NCI-H1048 (cell line): ENCODE measurements at regions not wholly inside any gene's neighbourhood (a gene's known extent, or its start where the extent isn't known, plus 50 kb on each side); places are given as distances from the start of the nearest gene placed in this dataset.
"Not testable (repeated sequence)": the region's sequence is repeated elsewhere in the genome, so short reads cannot be mapped to it uniquely, and the experiment has no call there.

Source experiments
- DNase-seq: peaks from one replicate; lab custom pipeline; 2025; lab: John Stamatoyannopoulos, UW

DNA sequence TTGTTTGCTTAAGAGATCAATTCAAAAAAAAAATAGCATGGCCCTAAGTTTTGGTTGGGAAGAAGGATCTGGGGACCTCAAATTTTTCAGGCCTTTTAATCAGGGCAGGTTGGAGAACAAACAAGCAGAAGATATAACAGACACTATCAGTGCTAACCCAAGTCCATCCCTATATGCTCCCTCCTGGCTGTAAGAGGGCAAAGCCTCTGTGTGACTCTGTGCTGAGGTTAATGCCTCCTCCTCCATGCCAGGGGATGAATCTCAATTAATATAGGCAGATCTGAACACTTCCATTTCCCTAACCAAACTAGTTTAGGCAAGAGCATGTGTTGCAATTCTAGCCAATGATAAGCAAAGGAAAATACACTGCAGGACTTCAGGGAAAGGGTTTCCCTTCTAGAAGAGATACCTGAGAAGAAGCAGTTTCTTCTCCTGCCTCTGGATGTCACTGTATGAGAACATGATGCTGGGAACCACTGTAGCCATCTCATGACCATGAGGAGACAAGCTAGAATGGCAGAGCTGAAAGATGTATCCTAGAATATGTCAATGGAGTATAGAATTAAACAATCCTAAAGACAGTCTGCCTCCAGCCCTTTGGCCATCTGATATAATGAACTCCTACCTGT, 76.0 kb downstream of the CHD9NB start:
- no peak for DNase-seq

DNA sequence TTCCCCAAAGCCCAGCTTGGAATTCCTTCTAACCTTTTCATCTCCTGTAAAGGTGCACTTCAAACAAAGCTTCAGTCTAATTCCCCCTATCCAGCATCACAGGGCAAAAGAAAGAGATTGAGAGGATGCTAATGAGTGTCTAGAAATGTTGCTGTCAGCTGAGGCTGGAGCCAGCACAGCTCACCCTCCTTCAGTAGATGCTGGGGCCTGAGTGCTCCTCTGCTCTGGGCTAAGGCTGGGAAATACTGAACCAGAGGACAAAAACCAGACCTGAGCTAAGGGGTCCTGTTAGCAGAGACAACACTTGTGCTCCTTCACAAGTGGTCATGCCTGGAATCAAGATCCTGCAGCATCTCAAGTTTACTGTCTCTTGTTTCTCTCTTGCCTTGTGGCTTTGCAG, 85.0 kb downstream of the CHD9NB start:
- DNase-seq, result no peak

DNA sequence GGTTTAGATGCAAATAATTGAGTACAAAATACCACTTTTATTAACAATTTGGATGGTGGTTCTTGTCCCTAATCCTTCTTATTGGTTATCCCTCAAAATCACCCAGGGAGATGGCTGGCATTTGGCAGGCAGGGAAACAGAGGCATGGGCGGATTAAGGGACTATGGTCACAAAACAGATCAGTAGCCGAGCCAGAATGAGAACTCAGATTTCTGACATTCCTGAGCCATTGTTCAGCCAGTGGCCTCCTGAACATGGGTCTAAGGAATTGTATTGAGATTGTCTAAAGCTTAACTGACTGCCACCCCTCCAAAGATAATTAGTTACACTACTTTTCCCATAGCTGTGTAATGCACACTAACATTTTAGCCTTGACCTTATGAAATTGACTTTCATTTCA, 88.4 kb downstream of the CHD9NB start:
- no peak for DNase-seq

DNA sequence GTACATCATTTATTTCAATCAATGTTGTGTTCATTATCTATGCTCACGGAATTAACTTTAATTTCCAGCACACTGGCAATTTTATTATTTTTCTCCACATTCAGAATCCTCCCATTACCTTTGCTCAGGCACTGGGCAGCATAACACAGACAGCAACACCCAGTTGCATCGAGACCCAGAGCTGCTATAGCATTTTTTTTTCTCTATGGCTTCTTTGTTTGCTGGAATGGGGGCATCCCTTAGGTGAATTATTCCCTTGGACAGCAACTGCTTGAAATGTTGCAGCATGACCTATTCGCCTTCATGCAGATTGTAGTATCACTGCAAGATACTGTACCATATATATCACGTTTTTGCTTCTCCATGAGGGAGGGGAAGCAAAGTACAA, 88.8 kb downstream of the CHD9NB start:
- DNase-seq, result no peak

DNA sequence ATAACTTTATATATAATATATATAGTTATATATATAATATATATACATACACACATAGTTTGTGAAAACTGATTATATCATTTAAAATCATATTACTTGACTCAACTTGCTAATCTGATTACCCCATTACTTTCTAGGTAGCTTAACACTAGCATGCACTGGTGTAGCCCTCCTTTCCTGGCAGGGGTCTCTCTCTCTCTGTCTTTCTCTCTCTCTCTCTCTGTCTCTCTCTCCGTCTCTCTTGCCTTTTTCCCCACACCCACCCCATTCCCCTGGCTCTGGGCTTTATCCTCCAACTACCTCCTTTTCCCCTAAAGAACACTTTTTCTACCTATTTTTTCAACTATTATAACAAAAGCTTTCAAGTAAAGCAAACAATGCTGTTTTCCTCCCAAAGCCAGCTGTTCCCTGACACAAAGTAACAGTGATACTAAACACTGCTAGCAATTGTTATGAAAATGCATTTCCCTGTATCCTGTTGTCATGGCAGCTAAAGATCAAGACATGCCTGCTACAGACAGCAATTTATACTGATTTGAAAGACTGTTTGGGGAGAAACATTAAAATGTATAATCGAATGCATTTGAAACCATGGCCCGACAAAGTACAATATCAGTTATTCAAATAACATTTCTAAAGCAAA, 89.4 kb downstream of the CHD9NB start:
- no peak for DNase-seq

DNA sequence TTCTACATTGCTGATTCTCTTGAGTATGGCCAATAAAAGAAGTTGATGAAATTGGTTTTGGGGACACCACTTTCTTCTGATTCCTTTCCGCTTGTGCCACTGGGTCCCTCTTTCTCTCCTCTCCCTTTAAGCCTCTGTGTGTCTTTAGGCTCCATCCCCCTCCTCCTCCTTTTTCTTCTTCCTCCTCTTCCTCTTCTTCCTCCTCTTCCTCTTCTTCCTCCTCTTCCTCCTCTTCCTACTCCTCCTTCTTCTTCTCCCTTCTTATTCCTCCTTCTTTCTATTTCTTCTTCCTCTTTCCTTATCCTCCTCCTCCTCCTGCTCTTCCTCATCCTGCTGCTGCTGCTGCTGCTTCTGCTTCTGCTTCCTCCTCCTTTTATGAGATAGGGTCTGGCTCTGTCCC, 93.7 kb downstream of the CHD9NB start:
- no peak for DNase-seq

DNA sequence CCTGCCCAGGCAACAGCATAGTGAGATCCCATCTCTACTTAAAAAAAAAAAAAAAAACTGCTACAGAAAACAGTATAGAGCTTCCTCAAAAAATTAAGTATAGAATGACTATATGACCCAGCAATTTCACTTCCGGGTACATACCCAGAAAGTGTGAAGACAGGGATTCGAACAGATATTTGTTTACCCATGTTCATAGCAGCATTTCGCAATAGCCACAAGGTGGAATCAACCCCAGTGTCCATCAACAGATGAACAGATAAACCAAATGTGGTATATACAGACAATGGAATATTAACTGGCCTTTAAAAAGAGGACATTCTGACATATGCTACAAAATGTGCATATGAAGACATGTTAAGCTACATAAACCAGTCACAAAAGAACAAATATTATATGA, 95.5 kb downstream of the CHD9NB start:
- no peak for DNase-seq

DNA sequence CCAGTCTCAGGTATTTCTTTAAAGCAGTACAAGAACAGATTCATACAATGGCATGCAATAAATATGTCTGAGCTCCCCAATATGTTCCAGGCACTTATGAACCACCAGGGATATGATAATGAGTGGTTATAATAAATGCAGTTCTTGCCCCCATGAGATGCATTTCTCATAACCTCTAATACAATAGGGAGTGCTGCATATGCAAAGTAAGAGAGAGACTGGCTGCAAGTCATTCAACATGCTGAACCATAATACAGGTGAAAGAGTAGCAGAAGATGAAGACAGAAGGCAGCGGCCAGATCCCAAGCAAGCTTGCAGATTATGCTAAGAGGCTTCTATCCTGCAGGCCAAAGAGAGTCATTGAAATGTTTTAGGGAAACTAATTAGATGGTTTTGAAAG, 96.7 kb downstream of the CHD9NB start:
- no peak for DNase-seq

DNA sequence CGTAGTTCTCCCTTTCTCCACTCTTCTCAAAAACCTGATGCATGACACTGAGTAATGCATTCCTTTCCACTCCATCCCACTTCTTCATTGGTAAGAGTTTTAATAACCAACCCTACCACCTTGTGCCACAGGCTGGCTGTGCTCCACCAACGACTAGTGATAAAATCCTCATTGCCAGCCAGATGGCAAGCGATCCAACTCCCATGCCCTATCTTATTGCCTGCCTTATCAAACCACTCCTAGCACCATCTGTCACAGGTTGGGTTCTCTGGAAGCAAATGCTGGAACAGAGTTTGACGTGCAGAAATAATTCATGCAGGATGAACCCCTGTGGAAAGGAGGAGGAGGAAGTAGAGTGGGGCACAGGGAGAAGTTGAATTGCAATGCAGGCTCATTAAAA, 99.5 kb downstream of the CHD9NB start:
- DNase-seq, result no peak

DNA sequence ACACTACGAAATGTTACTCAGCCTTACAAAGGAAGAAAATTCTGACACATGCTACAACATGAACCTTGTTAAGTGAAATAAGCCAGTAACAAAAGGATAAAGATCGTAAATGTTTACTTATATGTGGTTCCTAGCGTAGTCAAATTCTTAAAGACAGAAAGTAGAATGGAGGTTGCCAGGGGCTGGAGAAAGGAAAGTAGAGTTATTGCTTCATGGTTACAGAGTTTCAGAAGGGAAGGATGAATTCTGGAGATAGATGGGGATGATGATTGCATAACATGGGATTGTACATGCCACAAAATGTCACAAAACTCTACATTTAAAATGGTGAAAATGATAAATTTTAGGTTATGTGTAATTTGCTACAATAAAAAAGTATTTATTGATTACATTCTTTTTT, 103.8 kb downstream of the CHD9NB start:
- DNase-seq, result no peak

DNA sequence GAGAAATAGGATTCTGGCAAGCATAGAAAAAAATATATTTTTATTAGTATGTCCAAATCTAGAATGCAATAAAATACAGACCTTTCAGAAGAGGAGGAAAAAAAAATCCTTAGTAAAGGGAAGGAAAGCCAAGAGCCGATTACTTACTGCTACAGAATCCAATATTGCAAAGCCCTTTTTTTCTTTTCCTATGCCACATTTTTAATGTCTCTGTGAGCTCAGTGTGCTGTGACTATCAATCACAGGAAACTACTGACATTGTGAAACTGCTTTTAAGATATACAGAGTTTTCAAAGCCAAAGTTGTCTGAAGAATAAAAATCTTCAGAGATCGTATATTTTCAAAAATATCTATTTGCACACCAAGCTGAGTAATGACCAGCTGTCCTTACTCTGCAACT, 120.4 kb downstream of the CHD9NB start:
- DNase-seq, result no peak

DNA sequence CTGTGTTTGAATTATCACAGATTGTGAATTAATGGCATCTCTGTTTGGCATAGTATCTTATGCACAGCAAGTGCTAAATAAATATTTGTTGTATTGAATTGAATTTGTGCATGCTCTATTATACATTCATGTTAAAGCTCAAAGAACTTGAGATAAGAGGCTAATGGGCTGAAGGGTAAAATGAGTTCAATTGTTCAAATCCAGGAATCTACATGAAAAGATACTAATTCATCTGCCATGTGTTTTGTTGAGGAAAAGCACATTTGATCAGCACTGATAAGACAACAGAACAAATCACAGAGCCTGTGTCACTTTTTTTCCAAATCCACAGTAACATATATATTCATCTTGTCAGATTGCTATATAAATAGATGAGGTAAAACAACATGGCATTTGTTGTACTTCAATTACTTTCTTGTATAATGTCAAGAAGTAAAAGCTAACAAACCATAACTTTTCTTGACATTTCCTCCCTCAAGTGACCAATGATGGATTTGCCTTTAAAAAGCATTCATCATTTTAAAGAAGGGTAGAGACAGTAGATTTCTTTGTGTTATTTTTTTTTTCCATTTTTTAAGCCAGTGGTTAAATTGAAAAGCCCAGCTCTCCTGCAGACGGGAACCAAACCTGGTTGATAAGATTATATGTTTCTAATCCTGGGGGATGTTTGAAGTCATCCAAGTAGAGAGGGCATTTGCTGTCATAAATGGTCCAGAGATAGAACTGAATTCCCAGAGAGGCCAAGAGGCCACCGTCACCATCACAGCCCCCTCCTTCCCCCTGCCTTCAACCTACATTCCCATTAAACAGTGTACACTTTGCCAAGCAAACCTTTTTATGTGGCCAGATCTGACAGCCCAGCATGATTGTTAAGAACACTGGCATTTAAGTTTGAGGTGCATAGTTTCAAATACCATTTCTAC, 123.0 kb downstream of the CHD9NB start:
- no peak for DNase-seq

DNA sequence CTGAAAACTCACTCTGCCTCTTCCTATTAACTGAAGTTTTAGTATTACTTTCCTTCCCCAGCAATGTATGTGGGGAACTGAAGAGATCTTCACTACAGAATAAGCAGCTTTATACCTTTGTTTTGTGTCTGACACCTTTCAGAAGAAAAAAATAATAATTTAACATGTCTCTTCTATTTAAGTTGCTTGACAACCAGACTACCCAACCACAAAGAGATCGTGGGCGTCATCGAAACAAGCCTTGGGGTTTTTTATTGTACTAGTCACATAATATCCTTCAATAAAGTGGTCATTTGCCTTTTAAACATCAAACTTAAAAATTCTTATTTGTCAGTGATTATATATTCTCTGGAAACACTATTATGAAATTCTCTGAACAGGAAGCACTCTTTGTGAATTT, 123.7 kb downstream of the CHD9NB start:
- DNase-seq, result no peak

DNA sequence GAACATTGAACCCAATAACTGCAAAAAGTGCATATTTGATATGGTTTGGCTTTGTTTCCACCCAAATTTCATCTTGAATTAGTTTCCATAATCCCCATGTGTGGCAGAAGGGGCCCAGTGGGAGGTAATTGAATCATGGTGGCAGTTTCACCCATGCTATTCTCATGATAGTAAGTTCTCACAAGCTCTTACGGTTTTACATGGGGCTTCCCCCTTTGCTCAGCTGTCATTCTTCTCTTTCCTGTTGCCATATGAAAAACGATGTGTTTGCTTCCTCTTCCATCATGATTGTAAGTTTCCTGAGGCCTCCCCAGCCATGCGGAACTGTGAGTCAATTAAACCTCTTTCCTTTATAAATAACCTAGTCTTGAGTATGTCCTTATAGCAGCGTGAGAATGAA, 127.6 kb downstream of the CHD9NB start:
- no peak for DNase-seq

DNA sequence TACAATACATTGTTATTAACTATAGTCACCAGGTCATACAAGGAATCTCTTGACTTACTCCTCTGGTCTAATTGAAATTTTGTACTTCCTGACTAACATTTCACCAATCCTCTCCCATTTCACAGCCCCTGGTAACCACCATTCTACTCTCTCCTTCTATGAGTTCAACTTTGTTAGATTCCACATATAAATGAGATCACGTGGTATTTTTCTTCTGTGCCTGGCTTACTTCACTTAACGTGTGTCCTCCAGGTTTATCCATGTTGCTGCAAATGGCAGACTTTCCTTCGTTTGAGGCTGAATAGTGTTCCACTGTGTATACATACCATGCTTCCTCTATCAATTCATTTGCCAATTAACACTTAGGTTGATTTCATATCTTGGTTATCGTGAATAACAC, 128.5 kb downstream of the CHD9NB start:
- no peak for DNase-seq

DNA sequence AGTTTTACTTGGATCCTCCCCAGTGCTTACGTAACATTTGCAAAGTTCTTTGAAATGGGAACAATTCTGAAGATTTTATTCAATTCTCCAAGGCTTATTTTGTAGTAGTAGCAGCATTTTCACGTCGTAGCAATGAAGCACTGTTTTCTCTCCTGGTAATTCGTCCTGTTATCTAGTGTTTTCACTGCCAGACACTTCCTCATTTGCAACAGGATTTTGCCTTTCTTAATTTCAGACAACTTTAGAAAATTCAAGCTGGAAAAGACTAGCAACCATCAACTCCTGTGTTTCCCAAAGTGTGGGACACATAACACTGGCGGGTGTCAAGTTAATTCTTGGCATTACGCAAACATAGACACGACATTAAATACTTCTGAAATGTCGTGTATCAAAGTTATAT, 131.6 kb downstream of the CHD9NB start:
- DNase-seq, result no peak

DNA sequence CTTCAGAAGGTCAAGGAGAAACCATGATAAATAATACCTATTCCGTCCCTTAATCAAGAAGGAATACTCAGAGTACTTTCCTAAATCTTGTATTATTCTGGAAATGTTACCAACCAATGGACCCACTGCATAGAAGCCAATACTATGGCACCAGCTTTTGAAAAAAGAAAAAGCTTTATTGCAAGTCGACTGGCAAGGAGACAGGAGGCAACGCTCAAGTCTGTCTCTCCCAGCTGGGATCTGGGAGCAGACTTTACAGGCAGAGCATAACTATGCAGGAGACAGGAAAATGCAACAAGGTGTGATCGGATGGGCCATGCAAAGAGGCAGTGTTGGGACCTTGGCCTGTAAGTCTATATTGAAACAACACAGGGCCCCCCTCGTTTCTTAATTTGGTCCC, 132.4 kb downstream of the CHD9NB start:
- no peak for DNase-seq

DNA sequence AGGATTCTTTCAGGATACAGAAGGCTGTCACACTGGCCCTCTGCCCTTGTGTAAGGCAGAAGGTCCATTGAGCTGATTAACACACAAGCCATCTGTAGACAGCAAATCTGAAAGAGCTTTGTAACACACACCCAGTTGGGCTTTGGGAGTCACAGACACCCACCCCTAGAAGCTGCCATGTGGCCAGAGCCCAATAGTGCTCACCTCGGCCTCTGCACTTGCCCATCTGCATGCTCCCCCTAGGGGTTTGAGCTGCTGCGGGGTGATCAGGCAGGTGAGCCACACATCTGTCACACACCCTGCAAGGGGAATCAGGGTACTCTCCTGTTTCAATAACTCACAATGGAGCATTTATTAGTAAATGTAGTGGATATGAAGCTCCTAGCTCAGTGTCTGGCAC, 138.3 kb downstream of the CHD9NB start:
- DNase-seq, result no peak

DNA sequence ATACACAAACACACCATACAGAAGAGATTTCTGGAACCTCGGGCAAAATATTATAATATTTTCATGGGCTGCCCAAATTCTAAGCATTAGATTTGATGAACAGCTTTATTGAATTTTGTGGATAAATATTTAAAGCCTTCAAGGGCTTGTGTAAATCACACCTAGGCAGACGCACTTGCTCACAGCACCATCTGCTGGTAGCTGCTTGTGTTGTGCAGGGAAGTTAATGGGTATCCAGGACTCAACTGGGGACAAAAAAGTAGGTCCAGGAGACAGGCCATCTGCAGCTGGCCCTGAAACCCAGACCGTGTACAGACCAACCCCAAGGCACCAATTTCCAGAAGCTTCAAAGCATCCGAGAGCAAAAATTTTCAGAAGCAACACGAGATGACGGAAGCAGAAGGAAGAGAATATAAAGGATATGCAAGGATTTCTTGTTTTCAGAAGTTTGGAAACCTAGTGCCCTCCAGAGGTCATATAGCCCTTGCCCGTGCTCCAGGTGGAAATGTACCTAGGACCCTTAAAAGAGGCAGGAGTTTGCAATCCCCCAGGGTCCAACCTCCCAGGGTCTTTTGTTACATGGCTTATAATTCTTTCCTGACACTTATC, 140.0 kb downstream of the CHD9NB start:
- DNase-seq, result no peak

DNA sequence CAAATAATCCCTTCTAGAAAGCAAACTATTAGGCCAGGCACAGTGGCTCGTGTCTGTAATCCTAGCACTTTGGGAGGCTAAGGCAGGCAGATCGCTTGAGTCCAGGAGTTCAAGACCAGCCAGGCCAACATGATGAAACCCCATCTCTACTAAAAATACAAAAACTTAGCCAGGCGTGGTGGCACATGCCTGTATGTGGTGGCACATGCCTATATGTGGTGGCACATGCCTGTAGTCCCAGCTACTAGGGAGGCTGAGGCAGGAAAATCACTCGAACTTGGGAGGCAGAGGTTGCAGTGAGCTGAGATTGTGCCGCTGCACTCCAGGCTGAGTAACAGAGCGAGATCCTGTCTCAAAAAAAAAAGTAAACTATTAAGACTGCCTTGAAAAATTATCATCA, 144.6 kb downstream of the CHD9NB start:
- DNase-seq, result not testable (repeated sequence)

DNA sequence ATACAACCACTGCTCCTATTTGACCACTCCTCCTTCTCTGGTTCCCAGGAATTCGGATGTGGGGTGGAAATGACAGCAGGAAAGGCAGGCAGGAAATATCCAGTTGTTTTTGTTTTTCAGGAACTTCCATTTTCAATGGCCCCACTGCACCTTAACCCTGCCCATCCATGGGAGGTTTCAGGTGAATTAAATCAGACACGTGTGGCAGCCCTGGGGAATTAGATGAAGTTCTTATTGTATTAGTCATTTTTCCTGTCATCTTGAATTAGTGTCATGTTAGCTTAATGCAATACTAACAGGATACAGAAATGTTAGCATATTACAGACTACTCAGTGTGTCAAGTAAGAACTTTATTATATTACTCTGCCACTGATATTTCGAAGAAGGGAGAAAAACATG, 146.4 kb downstream of the CHD9NB start:
- no peak for DNase-seq

DNA sequence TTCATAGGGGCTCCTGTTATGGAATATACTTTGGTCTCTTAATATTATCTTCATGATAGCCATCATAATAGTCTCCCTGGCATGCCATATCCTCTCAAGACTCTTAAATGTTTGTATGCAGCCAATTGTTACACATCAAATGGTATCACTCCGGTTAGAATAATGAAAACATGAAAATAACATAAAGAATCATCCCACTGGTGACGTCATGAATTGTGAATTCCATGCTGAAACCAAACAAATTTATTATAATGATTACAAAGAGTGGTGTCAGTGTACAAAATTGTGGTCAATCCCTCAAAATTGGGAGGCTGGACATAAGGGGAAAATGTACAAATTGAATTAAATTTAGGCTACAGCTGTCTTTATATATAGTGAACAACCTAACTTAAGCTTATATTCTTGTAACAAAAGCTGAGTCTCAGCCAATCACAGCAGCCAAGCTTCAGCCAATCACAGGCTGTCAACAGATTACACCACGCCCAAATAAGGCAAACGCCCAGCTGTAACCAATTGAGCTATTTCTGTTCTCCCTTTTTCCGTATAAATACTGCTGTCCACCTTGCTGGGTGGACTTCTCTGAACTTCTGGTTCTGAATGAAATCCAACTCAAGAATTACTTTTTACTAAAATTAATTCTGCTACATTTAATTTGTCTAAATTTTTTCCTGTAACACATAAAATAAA, 156.1 kb downstream of the CHD9NB start:
- no peak for DNase-seq
